Skeletal muscle tissue (tissue), 3 donors: ENCODE measurements at regions not wholly inside any gene's neighbourhood (a gene's known extent, or its start where the extent isn't known, plus 50 kb on each side); places are given as distances from the start of the nearest gene placed in this dataset.
A peak's percentile ranks its signal among the peaks of the same experiment; 100 is the strongest.

ENCODE experiments used
- H3K27ac ChIP-seq: one replicate; pipeline ENCODE4 v1.7.0; 2013; ENCODE audit warnings: mild to moderate bottlenecking, low read depth, low read length, inconsistent platforms
- H3K27me3 ChIP-seq, 3 donors: one replicate each; pipeline ENCODE4 v1.7.0; 2013; ENCODE audit warnings: low read length in 3 of 3; ENCODE audit not compliant: control insufficient read depth in 3 of 3, insufficient read depth in 3 of 3
- H3K36me3 ChIP-seq, 3 donors: one replicate each; pipeline ENCODE4 v1.7.0; 2013; ENCODE audit warnings: low read length in 3 of 3; ENCODE audit not compliant: control insufficient read depth in 3 of 3, insufficient read depth in 3 of 3
- H3K4me1 ChIP-seq, 3 donors: one replicate each; pipeline ENCODE4 v1.7.0; 2013; ENCODE audit warnings: low read length in 3 of 3, mild to moderate bottlenecking in 3 of 3; ENCODE audit not compliant: control insufficient read depth in 3 of 3, insufficient read depth in 3 of 3
- H3K4me3 ChIP-seq, 3 donors: one replicate each; pipeline ENCODE4 v1.7.0; 2013; ENCODE audit warnings: low read length in 3 of 3
- H3K9ac ChIP-seq, 3 donors: one replicate each; pipeline ENCODE4 v1.7.0; 2013; ENCODE audit warnings: low read length in 3 of 3, mild to moderate bottlenecking in 3 of 3, moderate library complexity in 2 of 3, low read depth in 1 of 3
- H3K9me3 ChIP-seq, 3 donors: one replicate each; pipeline ENCODE4 v1.7.0; 2013; ENCODE audit warnings: low read length in 3 of 3; ENCODE audit not compliant: control insufficient read depth in 3 of 3
- donor health status: Osteomylitis.

DNA sequence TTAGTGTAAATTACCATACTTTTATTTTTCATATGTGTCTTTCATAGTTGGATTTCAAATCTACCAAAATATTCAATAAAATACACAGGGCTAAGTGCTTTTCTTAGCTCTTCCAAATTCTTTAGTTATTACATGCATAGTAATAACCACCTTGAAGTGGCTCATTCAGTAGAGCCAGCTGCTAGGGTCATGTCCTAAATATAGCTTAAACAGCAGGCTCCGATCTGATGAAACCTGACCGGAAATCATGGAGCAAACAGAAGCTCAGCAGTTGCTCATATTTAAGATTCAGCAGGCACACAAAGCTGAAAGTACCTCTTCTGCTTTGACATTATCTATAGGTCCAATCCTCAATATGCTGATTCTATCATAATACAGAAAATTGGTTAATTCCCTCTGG, 1470.4 kb downstream of the ADGRL3 start:
- peak overlapping the region; percentile 15 for H3K27ac ChIP-seq
- no peaks in the 10 kb centered on the region for H3K27me3 ChIP-seq
- H3K9ac ChIP-seq: peak overlapping the region in 1 of 3 donors; percentile 2
- no peaks in the 10 kb centered on the region for H3K9me3 ChIP-seq
- no peak overlapping the region for H3K4me3 ChIP-seq
- H3K4me1 ChIP-seq: no peaks in the 10 kb centered on the region
- H3K36me3 ChIP-seq: no peaks in the 10 kb centered on the region

GRCh38 chr4:62661821-62662220, 1461.7 kb downstream of the ADGRL3 start:
- Histone ChIP-seq H3K27ac (no peak overlapping the region), H3K36me3 (no peaks in the 10 kb centered on the region), H3K4me1 (no peaks in the 10 kb centered on the region), H3K9ac (no peak overlapping the region), H3K9me3 (no peaks in the 10 kb centered on the region), H3K4me3 (no peak overlapping the region), H3K27me3 (no peaks in the 10 kb centered on the region)

DNA sequence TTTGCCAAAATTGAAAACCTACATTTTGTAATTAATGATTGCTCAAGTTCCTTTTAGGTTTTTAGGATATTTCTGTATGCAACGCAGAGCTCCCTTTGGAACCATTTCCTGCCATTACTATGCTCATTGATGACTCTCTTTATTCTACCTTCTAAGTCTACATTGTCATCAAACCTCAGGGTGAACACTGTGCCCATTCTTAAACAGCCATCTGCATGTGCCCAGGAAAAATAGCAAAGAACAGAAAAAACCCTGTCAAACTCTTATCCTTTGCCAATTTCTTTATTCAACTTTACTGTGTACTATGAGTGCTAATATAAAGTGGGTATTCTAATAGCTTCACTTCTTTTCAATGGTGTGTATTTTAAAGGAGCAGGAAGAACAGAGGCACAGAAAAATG, 1455.9 kb downstream of the ADGRL3 start:
- H3K36me3 ChIP-seq: no peaks in the 10 kb centered on the region
- H3K27ac ChIP-seq: no peak overlapping the region
- H3K27me3 ChIP-seq: no peaks in the 10 kb centered on the region
- no peak overlapping the region for H3K4me3 ChIP-seq
- no peaks in the 10 kb centered on the region for H3K4me1 ChIP-seq
- H3K9ac ChIP-seq: no peak overlapping the region
- H3K9me3 ChIP-seq: no peaks in the 10 kb centered on the region

DNA sequence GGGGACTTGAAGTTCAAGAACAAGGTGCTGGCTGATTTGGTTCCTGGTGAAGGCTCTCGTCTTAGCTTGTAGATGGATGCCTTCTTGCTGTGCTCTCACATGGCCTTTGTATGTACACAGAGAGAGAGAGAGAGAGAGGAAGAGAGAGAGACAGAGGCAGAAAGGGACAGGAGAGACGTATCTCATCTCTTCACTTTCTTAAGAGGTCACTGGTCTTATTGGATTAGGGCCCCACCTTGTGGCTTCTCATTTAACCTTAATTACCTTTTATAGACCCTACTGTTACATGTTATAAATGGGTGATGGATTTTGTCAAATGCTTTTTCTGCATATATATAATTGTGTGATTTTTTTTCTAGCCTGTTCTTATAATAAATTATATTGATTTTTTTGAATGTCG, 1444.2 kb downstream of the ADGRL3 start:
- Histone ChIP-seq H3K9me3 (no peaks in the 10 kb centered on the region), H3K27me3 (no peaks in the 10 kb centered on the region), H3K4me1 (no peaks in the 10 kb centered on the region), H3K4me3 (no peak overlapping the region), H3K27ac (no peak overlapping the region), H3K9ac (no peak overlapping the region), H3K36me3 (no peaks in the 10 kb centered on the region)

DNA sequence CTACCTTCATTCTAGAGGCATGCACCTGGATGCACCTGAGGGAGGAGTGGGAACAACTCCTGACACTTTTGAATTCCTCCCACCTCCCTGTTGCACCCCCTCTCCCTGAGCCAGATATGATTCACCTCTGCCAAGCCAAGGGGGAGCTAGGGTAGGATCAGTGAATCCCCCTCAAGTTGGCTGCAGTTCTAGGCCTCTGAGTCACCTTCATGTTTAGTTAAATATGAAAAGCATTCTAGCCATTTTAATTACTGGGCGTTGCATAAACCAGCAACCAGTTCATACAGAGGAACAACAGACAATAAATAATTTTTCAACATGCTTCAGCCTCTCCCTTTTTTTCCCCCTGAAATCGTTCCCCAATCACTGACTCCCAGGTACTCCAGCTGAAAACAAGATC, 1440.2 kb downstream of the ADGRL3 start:
- H3K9ac ChIP-seq: no peak overlapping the region
- H3K27ac ChIP-seq: no peak overlapping the region
- H3K4me3 ChIP-seq: no peak overlapping the region
- H3K36me3 ChIP-seq: no peaks in the 10 kb centered on the region
- H3K9me3 ChIP-seq: no peaks in the 10 kb centered on the region
- H3K27me3 ChIP-seq: no peaks in the 10 kb centered on the region
- H3K4me1 ChIP-seq: no peaks in the 10 kb centered on the region

DNA sequence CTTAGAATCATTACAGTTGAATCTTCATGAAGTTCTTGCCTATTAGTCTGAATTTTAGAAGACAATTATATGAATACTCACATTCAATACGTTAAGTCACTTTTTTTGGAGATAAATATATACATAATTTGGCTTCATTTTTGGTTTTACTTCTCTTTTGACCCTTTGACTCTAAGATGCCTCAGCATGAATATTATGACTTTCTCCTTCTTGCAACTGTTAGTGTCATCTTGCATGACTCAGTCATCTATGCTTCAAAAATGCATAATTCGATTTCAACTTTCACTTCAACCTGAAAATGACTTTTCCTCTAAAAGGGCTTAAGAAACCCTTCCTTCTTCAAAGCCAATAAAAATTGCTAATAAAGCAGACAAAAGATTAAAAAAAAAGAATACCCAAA, 1427.5 kb downstream of the ADGRL3 start:
- Histone ChIP-seq H3K4me1 (no peaks in the 10 kb centered on the region), H3K4me3 (no peak overlapping the region), H3K9me3 (no peaks in the 10 kb centered on the region), H3K27me3 (no peaks in the 10 kb centered on the region), H3K36me3 (no peaks in the 10 kb centered on the region), H3K9ac (no peak overlapping the region), H3K27ac (no peak overlapping the region)

DNA sequence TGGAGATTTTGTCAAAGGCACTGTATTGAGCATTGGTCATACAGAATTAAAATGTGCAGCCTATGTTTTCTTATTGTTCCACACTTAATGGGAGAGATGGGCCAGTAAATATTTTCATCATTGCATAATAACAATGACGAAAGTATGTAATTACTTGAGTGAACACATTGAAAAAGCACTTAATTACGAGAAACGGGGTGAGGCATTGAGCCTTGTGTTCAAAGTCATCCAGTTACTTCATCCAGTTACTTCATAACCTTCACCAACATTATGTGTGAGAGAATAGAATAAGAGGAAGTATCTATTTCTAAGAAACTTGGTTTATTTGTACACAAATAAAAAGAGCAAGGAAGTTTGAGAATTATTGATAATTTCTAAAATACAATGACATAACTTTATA, 1427.0 kb downstream of the ADGRL3 start:
- Histone ChIP-seq H3K9ac (no peak overlapping the region), H3K4me1 (no peaks in the 10 kb centered on the region), H3K36me3 (no peaks in the 10 kb centered on the region), H3K4me3 (no peak overlapping the region), H3K27ac (no peak overlapping the region), H3K9me3 (no peaks in the 10 kb centered on the region), H3K27me3 (no peaks in the 10 kb centered on the region)

- Histone ChIP-seq H3K27ac (no peak overlapping the region), H3K4me3 (no peak overlapping the region), H3K9ac (no peak overlapping the region), H3K9me3 (no peaks in the 10 kb centered on the region), H3K27me3 (no peaks in the 10 kb centered on the region), H3K36me3 (no peaks in the 10 kb centered on the region), H3K4me1 (no peaks in the 10 kb centered on the region)
Measured at GRCh38 chr4:62622089-62622488, 1422.0 kb downstream of the ADGRL3 start.

DNA sequence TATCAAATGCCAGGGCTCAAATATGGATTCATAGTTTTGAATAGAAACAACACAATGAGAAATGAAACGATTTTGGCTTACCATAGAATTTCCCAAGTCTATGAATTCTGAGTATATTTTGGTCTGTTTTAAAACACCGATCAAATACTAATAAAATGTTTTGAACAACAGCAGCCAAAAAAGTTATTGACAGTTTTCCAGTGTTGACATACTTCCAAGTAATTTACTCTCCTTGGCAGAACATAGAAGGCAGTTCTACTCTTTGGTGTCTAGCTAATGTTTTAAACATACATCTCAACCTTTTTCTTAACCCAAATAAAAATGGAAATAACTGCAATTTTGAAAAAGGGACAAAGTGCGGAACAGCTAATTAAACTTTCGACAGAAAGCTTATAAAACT, 1419.8 kb downstream of the ADGRL3 start:
- no peaks in the 10 kb centered on the region for H3K36me3 ChIP-seq
- H3K27ac ChIP-seq: no peak overlapping the region
- no peaks in the 10 kb centered on the region for H3K27me3 ChIP-seq
- no peak overlapping the region for H3K4me3 ChIP-seq
- H3K9me3 ChIP-seq: no peaks in the 10 kb centered on the region
- no peaks in the 10 kb centered on the region for H3K4me1 ChIP-seq
- no peak overlapping the region for H3K9ac ChIP-seq

- Histone ChIP-seq H3K4me3 (no peak overlapping the region), H3K9me3 (no peaks in the 10 kb centered on the region), H3K27ac (no peak overlapping the region), H3K27me3 (no peaks in the 10 kb centered on the region), H3K4me1 (no peaks in the 10 kb centered on the region), H3K36me3 (no peaks in the 10 kb centered on the region), H3K9ac (no peak overlapping the region)
Measured at GRCh38 chr4:62618042-62618441, 1417.9 kb downstream of the ADGRL3 start.

DNA sequence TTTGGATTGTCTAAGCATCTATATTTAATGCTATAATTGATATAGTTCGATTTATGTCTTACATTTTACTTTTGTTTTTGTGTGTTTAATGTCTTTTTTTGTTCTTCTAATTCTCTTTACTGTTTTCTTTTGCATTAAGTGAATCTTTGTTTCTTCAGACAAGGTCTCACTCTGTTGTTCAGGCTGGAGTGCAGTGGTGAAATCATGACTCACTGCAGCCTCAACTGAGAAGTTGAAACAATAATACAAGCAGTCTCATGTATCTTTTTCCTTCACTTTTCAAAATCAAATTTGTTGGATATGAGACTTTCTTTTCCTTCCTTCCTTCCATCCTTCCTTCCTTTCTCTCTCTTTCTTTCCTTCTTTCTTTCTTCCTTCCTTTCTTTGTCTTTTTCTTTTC, 1401.6 kb downstream of the ADGRL3 start:
- no peak overlapping the region for H3K9ac ChIP-seq
- no peaks in the 10 kb centered on the region for H3K36me3 ChIP-seq
- H3K27ac ChIP-seq: no peak overlapping the region
- H3K9me3 ChIP-seq: no peaks in the 10 kb centered on the region
- H3K27me3 ChIP-seq: no peaks in the 10 kb centered on the region
- H3K4me1 ChIP-seq: no peaks in the 10 kb centered on the region
- H3K4me3 ChIP-seq: no peak overlapping the region
